HG03280 (cell line): ENCODE measurements at regions not wholly inside any gene's neighbourhood (a gene's known extent, or its start where the extent isn't known, plus 50 kb on each side); places are given as distances from the start of the nearest gene placed in this dataset.

Experiments
- ATAC-seq: cut with Tn5 transposase; IDR thresholded peaks from one replicate; pipeline ENCODE4 v1.9.1; 2021; ENCODE audit warnings: mild to moderate bottlenecking, moderate library complexity; ENCODE audit not compliant: unreplicated experiment

- ATAC-seq = no peak
Measured at GRCh38 chr21:34192646-34193285, 119.4 kb downstream of the MRPS6 start.

GRCh38 chr21:34195335-34195734 lies 122.0 kb downstream of the MRPS6 start:
- no peak for ATAC-seq

- ATAC-seq = no peak
Measured at GRCh38 chr21:34196996-34197395, 123.6 kb downstream of the MRPS6 start.

- no peak for ATAC-seq
Measured at GRCh38 chr21:34197561-34197960, 124.2 kb downstream of the MRPS6 start.

- ATAC-seq = no peak
Measured at GRCh38 chr21:34198231-34199120, 125.1 kb downstream of the MRPS6 start.

GRCh38 chr21:34199121-34199910 lies 125.9 kb downstream of the MRPS6 start:
- ATAC-seq = no peak

GRCh38 chr21:34200288-34200905 lies 127.0 kb downstream of the MRPS6 start:
- ATAC-seq = no peak

GRCh38 chr21:34201001-34201400 lies 127.6 kb downstream of the MRPS6 start:
- ATAC-seq = no peak

GRCh38 chr21:34201481-34201858 lies 128.1 kb downstream of the MRPS6 start:
- no peak for ATAC-seq

- ATAC-seq = no peak
Measured at GRCh38 chr21:34202553-34203372, 129.4 kb downstream of the MRPS6 start.

- ATAC-seq = no peak
Measured at GRCh38 chr21:34203851-34204420, 130.6 kb downstream of the MRPS6 start.

GRCh38 chr21:34204481-34205439 lies 131.4 kb downstream of the MRPS6 start:
- no peak for ATAC-seq

- no peak for ATAC-seq
Measured at GRCh38 chr21:34205811-34206571, 132.6 kb downstream of the MRPS6 start.

GRCh38 chr21:34213959-34214358 lies 140.6 kb downstream of the MRPS6 start:
- ATAC-seq = no peak

- ATAC-seq = no peak
Measured at GRCh38 chr21:34215501-34215900, 142.1 kb downstream of the MRPS6 start.

GRCh38 chr21:34215911-34216717 lies 142.7 kb downstream of the MRPS6 start:
- ATAC-seq = no peak

GRCh38 chr21:34216718-34217032 lies 143.3 kb downstream of the MRPS6 start:
- no peak for ATAC-seq
